Immature natural killer cell (primary cell): ENCODE measurements at regions not wholly inside any gene's neighbourhood (a gene's known extent, or its start where the extent isn't known, plus 50 kb on each side); places are given as distances from the start of the nearest gene placed in this dataset.
"Not testable (repeated sequence)": the region's sequence is repeated elsewhere in the genome, so short reads cannot be mapped to it uniquely, and the experiment has no call there.

ENCODE experiments used
- DNase-seq, 3 donors: peaks; one replicate each; pipeline ENCODE4 v3.0.0; 2022; ENCODE audit warnings: mixed read lengths in 1 of 3
- H3K27ac Mint-ChIP-seq, 6 donors: one replicate each; pipeline ENCODE4 v1.8.0; 2020; ENCODE audit warnings: mixed read lengths in 6 of 6, mild to moderate bottlenecking in 5 of 6, inconsistent platforms in 4 of 6, moderate library complexity in 3 of 6
- H3K27me3 Mint-ChIP-seq, 3 donors: one replicate each; pipeline ENCODE4 v1.8.0; 2020 to 2021; ENCODE audit warnings: low read depth in 3 of 3, mild to moderate bottlenecking in 3 of 3, mixed read lengths in 3 of 3, moderate library complexity in 3 of 3, inconsistent platforms in 1 of 3
- H3K36me3 Mint-ChIP-seq, 3 donors: one replicate each; pipeline ENCODE4 v1.8.0; 2020; ENCODE audit warnings: mixed read lengths in 3 of 3, inconsistent platforms in 2 of 3, mild to moderate bottlenecking in 2 of 3
- H3K4me1 Mint-ChIP-seq, 2 donors: one replicate each; pipeline ENCODE4 v1.8.0; 2020; ENCODE audit warnings: inconsistent platforms in 2 of 2, mild to moderate bottlenecking in 2 of 2, mixed read lengths in 2 of 2, moderate library complexity in 1 of 2
- H3K4me3 Mint-ChIP-seq, 5 donors: one replicate each; pipeline ENCODE4 v1.8.0; 2020; ENCODE audit warnings: mild to moderate bottlenecking in 5 of 5, mixed read lengths in 5 of 5, inconsistent platforms in 3 of 5, moderate library complexity in 3 of 5
- H3K9me3 Mint-ChIP-seq, 6 donors: one replicate each; pipeline ENCODE4 v1.8.0; 2020; ENCODE audit warnings: mild to moderate bottlenecking in 6 of 6, mixed read lengths in 6 of 6, inconsistent platforms in 4 of 6, moderate library complexity in 3 of 6

- H3K4me3 Mint-ChIP-seq, result no peak overlapping the region
These were observed 3929.2 kb upstream of the OR11H1 start for GRCh38 chr22:11598492-11599440.

GRCh38 chr22:11599456-11599855 is 3928.5 kb upstream of the OR11H1 start:
- peaks cover 22 to 81% (median 72%) of the 10 kb centered on the region in 6 donors for H3K9me3 Mint-ChIP-seq
- H3K4me3 Mint-ChIP-seq, H3K27me3 Mint-ChIP-seq, H3K4me1 Mint-ChIP-seq, DNase-seq, H3K27ac Mint-ChIP-seq, H3K36me3 Mint-ChIP-seq: not testable (repeated sequence)

More at GRCh38 chr22:11598492-11599440, 3929.2 kb upstream of the OR11H1 start:
- Mint-ChIP-seq H3K27me3 (peaks cover 0 to 2% (median 0%) of the 10 kb centered on the region in 3 donors), H3K4me1 (no peaks in the 10 kb centered on the region), H3K36me3 (peaks cover 4 to 5% (median 4%) of the 10 kb centered on the region in 3 donors), H3K9me3 (peaks cover 24 to 81% (median 73%) of the 10 kb centered on the region in 6 donors), H3K27ac (no peak overlapping the region)
- no peak for DNase-seq

- H3K27me3 Mint-ChIP-seq, H3K4me3 Mint-ChIP-seq, DNase-seq, H3K27ac Mint-ChIP-seq, H3K4me1 Mint-ChIP-seq, H3K36me3 Mint-ChIP-seq: not testable (repeated sequence)
- peaks cover 22 to 80% (median 70%) of the 10 kb centered on the region in 6 donors for H3K9me3 Mint-ChIP-seq
These were observed 3927.8 kb upstream of the OR11H1 start for GRCh38 chr22:11600161-11600560.

- not testable (repeated sequence) for H3K27ac Mint-ChIP-seq, H3K27me3 Mint-ChIP-seq, DNase-seq, H3K4me3 Mint-ChIP-seq, H3K36me3 Mint-ChIP-seq, H3K4me1 Mint-ChIP-seq
- H3K9me3 Mint-ChIP-seq, result peaks cover 22 to 79% (median 63%) of the 10 kb centered on the region in 6 donors
These were observed 3926.8 kb upstream of the OR11H1 start for GRCh38 chr22:11600896-11601890.

- H3K9me3 Mint-ChIP-seq, result peaks cover 28 to 79% (median 62%) of the 10 kb centered on the region in 6 donors
- DNase-seq, H3K27ac Mint-ChIP-seq, H3K4me3 Mint-ChIP-seq, H3K4me1 Mint-ChIP-seq, H3K36me3 Mint-ChIP-seq, H3K27me3 Mint-ChIP-seq: not testable (repeated sequence)
These were observed 3923.2 kb upstream of the OR11H1 start for GRCh38 chr22:11604635-11605395.

GRCh38 chr22:11605468-11605981 is 3922.5 kb upstream of the OR11H1 start:
- Mint-ChIP-seq H3K27ac (no peak overlapping the region), H3K4me1 (peaks cover 0 to 2% of the 10 kb centered on the region in 2 donors), H3K9me3 (peaks cover 27 to 81% (median 66%) of the 10 kb centered on the region in 6 donors), H3K27me3 (peaks cover 0 to 3% (median 1%) of the 10 kb centered on the region in 3 donors), H3K4me3 (no peak overlapping the region), H3K36me3 (peaks cover 0 to 7% (median 3%) of the 10 kb centered on the region in 3 donors)
- no peak for DNase-seq

- H3K36me3 Mint-ChIP-seq, result peaks cover 0 to 10% (median 4%) of the 10 kb centered on the region in 3 donors
- H3K4me3 Mint-ChIP-seq, H3K27ac Mint-ChIP-seq, H3K27me3 Mint-ChIP-seq, DNase-seq, H3K4me1 Mint-ChIP-seq: not testable (repeated sequence)
- H3K9me3 Mint-ChIP-seq, result peaks cover 29 to 86% (median 69%) of the 10 kb centered on the region in 6 donors
These were observed 3921.7 kb upstream of the OR11H1 start for GRCh38 chr22:11606047-11607000.

- H3K4me3 Mint-ChIP-seq, DNase-seq, H3K27ac Mint-ChIP-seq, H3K27me3 Mint-ChIP-seq, H3K4me1 Mint-ChIP-seq: not testable (repeated sequence)
- Mint-ChIP-seq H3K36me3 (peaks cover 4 to 17% (median 4%) of the 10 kb centered on the region in 3 donors), H3K9me3 (peaks cover 32 to 85% (median 70%) of the 10 kb centered on the region in 6 donors)
These were observed 3920.8 kb upstream of the OR11H1 start for GRCh38 chr22:11607215-11607614.

- not testable (repeated sequence) for H3K4me1 Mint-ChIP-seq, H3K4me3 Mint-ChIP-seq, H3K27me3 Mint-ChIP-seq, DNase-seq, H3K27ac Mint-ChIP-seq
- Mint-ChIP-seq H3K9me3 (peaks cover 40 to 85% (median 71%) of the 10 kb centered on the region in 6 donors), H3K36me3 (peaks cover 4 to 19% (median 4%) of the 10 kb centered on the region in 3 donors)
These were observed 3919.5 kb upstream of the OR11H1 start for GRCh38 chr22:11608486-11608885.

GRCh38 chr22:11609193-11609592 is 3918.8 kb upstream of the OR11H1 start:
- Mint-ChIP-seq H3K9me3 (peaks cover 38 to 85% (median 73%) of the 10 kb centered on the region in 6 donors), H3K36me3 (peaks cover 4 to 20% (median 9%) of the 10 kb centered on the region in 3 donors)
- DNase-seq, H3K27me3 Mint-ChIP-seq, H3K27ac Mint-ChIP-seq, H3K4me1 Mint-ChIP-seq, H3K4me3 Mint-ChIP-seq: not testable (repeated sequence)

GRCh38 chr22:11611280-11611679 is 3916.7 kb upstream of the OR11H1 start:
- H3K4me1 Mint-ChIP-seq, H3K4me3 Mint-ChIP-seq, H3K27me3 Mint-ChIP-seq, H3K27ac Mint-ChIP-seq, DNase-seq: not testable (repeated sequence)
- Mint-ChIP-seq H3K9me3 (peaks cover 43 to 90% (median 83%) of the 10 kb centered on the region in 6 donors), H3K36me3 (peaks cover 11 to 28% (median 15%) of the 10 kb centered on the region in 3 donors)

- H3K4me3 Mint-ChIP-seq, H3K4me1 Mint-ChIP-seq, H3K27ac Mint-ChIP-seq, DNase-seq, H3K27me3 Mint-ChIP-seq: not testable (repeated sequence)
- H3K9me3 Mint-ChIP-seq, result peaks cover 44 to 92% (median 87%) of the 10 kb centered on the region in 6 donors
- peaks cover 12 to 31% (median 16%) of the 10 kb centered on the region in 3 donors for H3K36me3 Mint-ChIP-seq
These were observed 3916.1 kb upstream of the OR11H1 start for GRCh38 chr22:11611876-11612275.
